ENCODE measurements at regions not wholly inside any gene's neighbourhood (a gene's known extent, or its start where the extent isn't known, plus 50 kb on each side); places are given as distances from the start of the nearest gene placed in this dataset.
"Not testable (repeated sequence)": the region's sequence is repeated elsewhere in the genome, so short reads cannot be mapped to it uniquely, and the experiment has no call there.

GRCh38 chr11:104772806-104773241, 125.4 kb downstream of the CASP12 start:
- no peak for DNase-seq
- intact Hi-C loops (cut with DNase I) = no loop called here

DNA sequence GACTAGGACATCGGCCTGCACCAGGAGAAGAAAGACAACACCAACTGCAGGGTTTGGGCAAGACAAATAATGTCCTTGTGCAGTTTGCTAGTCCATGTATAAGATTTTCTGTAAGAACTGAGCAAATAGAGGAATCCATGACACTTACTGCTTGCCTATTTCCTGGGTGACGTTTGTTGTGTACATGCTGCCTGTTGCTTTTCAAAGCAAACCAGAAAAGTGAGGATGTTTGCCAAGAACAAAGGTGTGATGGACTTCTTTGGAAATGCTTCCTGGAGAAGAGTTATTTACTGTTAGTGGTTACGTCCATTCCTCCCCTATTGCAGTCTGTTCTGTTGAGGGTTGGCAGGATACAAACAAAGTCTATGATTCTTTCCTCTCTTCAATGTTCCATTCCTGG, 126.5 kb downstream of the CASP12 start:
- H3K36me3 ChIP-seq = no peaks in the 10 kb centered on the region
- peaks cover 0 to 9% (median 2%) of the 10 kb centered on the region in 12 donors for H3K4me1 ChIP-seq
- no peak for TF ChIP-seq CTCF (IDR thresholded peaks at IDR 0.05)
- intact Hi-C loops (cut with DNase I) = no loop called here
- H3K4me3 ChIP-seq = no peak overlapping the region
- peaks cover 0 to 9% (median 0%) of the 10 kb centered on the region in 12 donors for H3K9me3 ChIP-seq
- H3K27me3 ChIP-seq = no peaks in the 10 kb centered on the region
- H3K27ac ChIP-seq = no peak overlapping the region
- DNase-seq (no peak), ATAC-seq (no peak)
- 79 to 86% (median 84%) methylated on average over 3 of the region's 3 CpGs for WGBS, 4 donors

More at GRCh38 chr11:104772806-104773241, 125.4 kb downstream of the CASP12 start:
- Histone ChIP-seq H3K27me3 (no peaks in the 10 kb centered on the region), H3K4me3 (no peak overlapping the region), H3K36me3 (no peaks in the 10 kb centered on the region), H3K9me3 (peaks cover 0 to 9% (median 0%) of the 10 kb centered on the region in 12 donors), H3K4me1 (peaks cover 0 to 9% (median 2%) of the 10 kb centered on the region in 12 donors), H3K27ac (peak overlapping the region in 5 of 12 donors; percentile 2 to 44 (median 15))
- no peak for TF ChIP-seq CTCF (IDR thresholded peaks at IDR 0.05)
- TF ChIP-seq POLR2A (IDR thresholded peaks at IDR 0.05) = no peak
- ATAC-seq = peak; percentile 51 to 86 (median 60)
- 34 to 41% (median 38%) methylated on average over 6 of the region's 6 CpGs for WGBS, 4 donors

- H3K9me3 ChIP-seq; H3K36me3 ChIP-seq; H3K4me1 ChIP-seq; DNase-seq; H3K4me3 ChIP-seq; ATAC-seq; intact Hi-C loops (cut with DNase I); H3K27me3 ChIP-seq; H3K27ac ChIP-seq: not testable (repeated sequence)
- WGBS, 4 donors = 93 to 97% (median 94%) methylated on average over 3 of the region's 3 CpGs
Measured at GRCh38 chr11:104771046-104771445, 127.2 kb downstream of the CASP12 start.

- no peak for ATAC-seq
- H3K27ac ChIP-seq = no peak overlapping the region
- no peak for DNase-seq
- H3K4me1 ChIP-seq = peaks cover 0 to 11% (median 0%) of the 10 kb centered on the region in 12 donors
- no peak overlapping the region for H3K4me3 ChIP-seq
- intact Hi-C loops (cut with DNase I) = no loop called here
- TF ChIP-seq POLR2A (IDR thresholded peaks at IDR 0.05) (no peak), CTCF (IDR thresholded peaks at IDR 0.05) (no peak)
- WGBS, 4 donors = 71 to 77% (median 76%) methylated on average over 8 of the region's 8 CpGs
- H3K9me3 ChIP-seq = no peaks in the 10 kb centered on the region
- no peaks in the 10 kb centered on the region for H3K36me3 ChIP-seq
- no peaks in the 10 kb centered on the region for H3K27me3 ChIP-seq
Measured at GRCh38 chr11:104765401-104766095, 132.7 kb downstream of the CASP12 start.

DNA sequence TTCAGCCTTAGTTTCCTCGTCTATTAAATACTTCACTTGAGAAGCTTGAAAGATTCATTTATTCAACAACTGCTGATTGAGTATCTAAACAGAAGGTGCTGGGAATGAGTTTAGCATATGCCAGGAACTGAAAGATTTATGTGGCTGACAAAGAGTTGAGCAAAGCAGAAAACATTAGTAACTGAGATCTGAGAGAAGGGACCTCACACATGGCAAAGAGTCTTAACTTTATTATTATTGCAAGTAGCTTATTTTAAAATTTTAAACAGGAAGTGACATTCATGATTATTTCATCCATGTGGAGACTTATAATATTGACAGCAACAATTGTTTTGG, 133.6 kb downstream of the CASP12 start:
- H3K36me3 ChIP-seq = no peaks in the 10 kb centered on the region
- WGBS, 4 donors = 40 to 51% (median 46%) methylated on average over 1 of the region's 1 CpG
- no peak for ATAC-seq
- TF ChIP-seq CTCF (IDR thresholded peaks at IDR 0.05) (no peak), POLR2A (IDR thresholded peaks at IDR 0.05) (no peak)
- H3K4me1 ChIP-seq = peaks cover 0 to 11% (median 0%) of the 10 kb centered on the region in 12 donors
- intact Hi-C loops (cut with DNase I) = no loop called here
- no peak for DNase-seq
- H3K27ac ChIP-seq = no peak overlapping the region
- H3K27me3 ChIP-seq = no peaks in the 10 kb centered on the region
- peaks cover 0 to 8% (median 3%) of the 10 kb centered on the region in 12 donors for H3K9me3 ChIP-seq
- H3K4me3 ChIP-seq = no peak overlapping the region
